ENCODE measurements at regions not wholly inside any gene's neighbourhood (a gene's known extent, or its start where the extent isn't known, plus 50 kb on each side); places are given as distances from the start of the nearest gene placed in this dataset.

- no peak for TF ChIP-seq EZH2 (IDR thresholded peaks at IDR 0.05; ENCODE audit: insufficient read depth, low read length)
- TF ChIP-seq CTCF (IDR thresholded peaks at IDR 0.05; ENCODE audit: insufficient read depth, low read depth, low read length): no peak
Observed at GRCh38 chr11:22938691-22939090, 78.4 kb upstream of the CCDC179 start.
